ENCODE measurements at regions not wholly inside any gene's neighbourhood (a gene's known extent, or its start where the extent isn't known, plus 50 kb on each side); places are given as distances from the start of the nearest gene placed in this dataset.

GRCh38 chr10:129156406-129156805 is 310.6 kb upstream of the MGMT start:
- no peak overlapping the region for H3K9ac ChIP-seq (ENCODE audit: low read length)
- no peak overlapping the region for H2AFZ ChIP-seq (ENCODE audit: low read depth, low read length, poor library complexity, severe bottlenecking)
- DNase-seq (ENCODE audit: low read depth, low spot score) (no peak), ATAC-seq (no peak)
- ChIA-PET RAD21 (ENCODE audit: low non-redundant PET in 1 of 2, low total read pairs in 2 of 2, uncharacterized antibody in 2 of 2, unreplicated experiment in 2 of 2) (no interaction called here), CTCF (no interaction called here), POLR2A (no interaction called here)
- TF ChIP-seq POLR2A (IDR thresholded peaks at IDR 0.05; ENCODE audit: borderline replicate concordance, extremely low read depth, insufficient read depth, insufficient read length), result no peak
- TF ChIP-seq SRF (IDR thresholded peaks at IDR 0.05; ENCODE audit: low read depth), result no peak
- TF ChIP-seq JUND (IDR thresholded peaks at IDR 0.05), result no peak
- no peak for TF ChIP-seq EZH2phosphoT487 (IDR thresholded peaks at IDR 0.05; ENCODE audit: borderline replicate concordance)
- no peak for TF ChIP-seq TCF7L2 (IDR thresholded peaks at IDR 0.05; ENCODE audit: borderline replicate concordance, extremely low read depth, insufficient read depth, insufficient read length)
- TF ChIP-seq EGR1 (IDR thresholded peaks at IDR 0.05; ENCODE audit: low read depth), result no peak
- no peak for TF ChIP-seq POLR2AphosphoS5 (IDR thresholded peaks at IDR 0.05; ENCODE audit: low read depth, low read length)
- TF ChIP-seq FOSL1 (IDR thresholded peaks at IDR 0.05; ENCODE audit: low read depth), result no peak
- no peak for TF ChIP-seq REST (IDR thresholded peaks at IDR 0.05; ENCODE audit: low read depth)
- no peak for TF ChIP-seq MAX (IDR thresholded peaks at IDR 0.05)
- TF ChIP-seq CBX3 (IDR thresholded peaks at IDR 0.05; ENCODE audit: low read depth), result no peak
- no peak for TF ChIP-seq SIN3A (IDR thresholded peaks at IDR 0.05; ENCODE audit: low read depth)
- TF ChIP-seq ZNF274 (IDR thresholded peaks at IDR 0.05; ENCODE audit: low read depth, low read length), result no peak
- TF ChIP-seq CEBPB (IDR thresholded peaks at IDR 0.05; ENCODE audit: low read depth), result no peak
- TF ChIP-seq EZH2 (IDR thresholded peaks at IDR 0.05), result no peak
- peaks cover 4 to 24% of the 10 kb centered on the region in 2 experiments; a peak in 2 of 4 replicates for H3K9me3 ChIP-seq (ENCODE audit: control insufficient read depth in 1 of 2, insufficient read depth in 1 of 2, low read depth in 1 of 2, low read length in 2 of 2)
- BruUV-seq (replicated peaks), result no TSS peak
- H4K20me1 ChIP-seq (ENCODE audit: insufficient read depth), result no peaks in the 10 kb centered on the region
- H3K36me3 ChIP-seq (ENCODE audit: control insufficient read depth in 1 of 2, insufficient read depth in 2 of 2, low read length in 2 of 2), result no peaks in the 10 kb centered on the region
- H3K4me3 ChIP-seq (replicated peaks in 1 of 2; ENCODE audit: low read depth in 1 of 2, low read length in 2 of 2), result no peak overlapping the region
- intact Hi-C loops (cut with micrococcal nuclease), result no loop called here
- H3K4me2 ChIP-seq (ENCODE audit: low read length), result no peak overlapping the region
- H3K9me2 ChIP-seq (ENCODE audit: insufficient read depth), result no peaks in the 10 kb centered on the region
- H3K4me1 ChIP-seq (ENCODE audit: control insufficient read depth in 1 of 2, insufficient read depth in 2 of 2, low read length in 2 of 2), result no peaks in the 10 kb centered on the region
- no peaks in the 10 kb centered on the region for H3K79me2 ChIP-seq (ENCODE audit: insufficient read depth, low read length)
- H3K27me3 ChIP-seq (ENCODE audit: insufficient read depth, low read length), result no peaks in the 10 kb centered on the region
- H3K27ac ChIP-seq (ENCODE audit: low read depth, low read length), result no peak overlapping the region
